CD4-positive, alpha-beta T cell treated with Interleukin-1 beta for 1 hour (primary cell): ENCODE measurements at regions not wholly inside any gene's neighbourhood (a gene's known extent, or its start where the extent isn't known, plus 50 kb on each side); places are given as distances from the start of the nearest gene placed in this dataset.

ENCODE experiments used
- DNase-seq, 2 donors: peaks; one replicate each; pipeline ENCODE4 v3.0.0-alpha.2; 2020 to 2022

GRCh38 chr16:86777381-86777946, 199.1 kb downstream of the FOXL1 start:
- no peak for DNase-seq

- no peak for DNase-seq
These were observed 199.9 kb downstream of the FOXL1 start for GRCh38 chr16:86778108-86778745.

- DNase-seq = no peak
These were observed 200.6 kb downstream of the FOXL1 start for GRCh38 chr16:86778978-86779377.

- no peak for DNase-seq
These were observed 202.7 kb downstream of the FOXL1 start for GRCh38 chr16:86781046-86781445.

- no peak for DNase-seq
These were observed 205.6 kb downstream of the FOXL1 start for GRCh38 chr16:86783636-86784626.

GRCh38 chr16:86786338-86786737, 208.0 kb downstream of the FOXL1 start:
- no peak for DNase-seq

- DNase-seq = no peak
These were observed 208.6 kb downstream of the FOXL1 start for GRCh38 chr16:86786994-86787393.

- DNase-seq = no peak
These were observed 209.2 kb downstream of the FOXL1 start for GRCh38 chr16:86787538-86787937.

GRCh38 chr16:86789621-86790051, 211.3 kb downstream of the FOXL1 start:
- DNase-seq = no peak

GRCh38 chr16:86791287-86792035, 213.1 kb downstream of the FOXL1 start:
- no peak for DNase-seq

- no peak for DNase-seq
These were observed 216.0 kb downstream of the FOXL1 start for GRCh38 chr16:86794216-86794864.

GRCh38 chr16:86797700-86798099, 219.4 kb downstream of the FOXL1 start:
- no peak for DNase-seq

GRCh38 chr16:86798247-86799041, 220.1 kb downstream of the FOXL1 start:
- no peak for DNase-seq

GRCh38 chr16:86799367-86799766, 221.0 kb downstream of the FOXL1 start:
- no peak for DNase-seq

- no peak for DNase-seq
These were observed 222.5 kb downstream of the FOXL1 start for GRCh38 chr16:86800894-86801293.

GRCh38 chr16:86802013-86802412, 223.7 kb downstream of the FOXL1 start:
- DNase-seq = no peak

- no peak for DNase-seq
These were observed 226.8 kb downstream of the FOXL1 start for GRCh38 chr16:86805188-86805587.

- DNase-seq = no peak
These were observed 228.0 kb downstream of the FOXL1 start for GRCh38 chr16:86806181-86806837.

- DNase-seq = no peak
These were observed 228.5 kb downstream of the FOXL1 start for GRCh38 chr16:86806838-86807351.

GRCh38 chr16:86808863-86809444, 230.6 kb downstream of the FOXL1 start:
- DNase-seq = no peak
